Heart left ventricle (tissue), 13 donors: ENCODE measurements at regions not wholly inside any gene's neighbourhood (a gene's known extent, or its start where the extent isn't known, plus 50 kb on each side); places are given as distances from the start of the nearest gene placed in this dataset.

ENCODE experiments used
- CTCF ChIP-seq, 12 donors: fragments of 200-600 bp; sonication (generic) in 4 of 12; IDR thresholded peaks; one replicate each; pipeline versions ENCODE4 v1.5.0 to v1.8.0; 2018 to 2022; ENCODE audit warnings: antibody characterized with exemption in 12 of 12, mild to moderate bottlenecking in 5 of 12
- POLR2A ChIP-seq, 2 donors: fragments of 450-650 bp; IDR thresholded peaks; one replicate each; pipeline ENCODE4 v1.6.1; 2017; ENCODE audit warnings: antibody characterized with exemption in 2 of 2, mild to moderate bottlenecking in 2 of 2, moderate library complexity in 2 of 2
- donor health status: ischemic (EF 13 %, LVEDD 7.1; RV severe dilation, severe dysfunction).
- donor health status: DM: no; HTN: yes; CAD: no.
- donor health status: DM: no; HTN: no; CAD: no.
- donor health status: ischemic (EF 25% LVEDD 6.9; RV normal size, moderate dysfunction).
- donor health status: ischemic (EF 25% LVEDD 5.7; RV mildly dilated, moderate dysfunction).
- donor health status: ischemic (EF 35%, LVEDD 5.7; RV mildly dilated, moderate dysfunction).
- donor health status: nonischemic (EF 11% LVEDD 7.7; RV severe dilation, severe dysfunction).
- donor health status: DM: yes; HTN: yes; CAD: no.
- donor health status: PGD.
- donor health status: ischemic (EF 29% LVEDD 5.4; RV normal size, mild dysfunction).
- donor health status: nonischemic (EF 23%, LVEDD 6.1; RV moderate dilation, normal function).

- no peak for TF ChIP-seq CTCF (IDR thresholded peaks at IDR 0.05)
- TF ChIP-seq POLR2A (IDR thresholded peaks at IDR 0.05): no peak
Measured at GRCh38 chr1:102699524-102699923, 408.8 kb downstream of the COL11A1 start.
